ENCODE measurements at regions not wholly inside any gene's neighbourhood (a gene's known extent, or its start where the extent isn't known, plus 50 kb on each side); places are given as distances from the start of the nearest gene placed in this dataset.

DNA sequence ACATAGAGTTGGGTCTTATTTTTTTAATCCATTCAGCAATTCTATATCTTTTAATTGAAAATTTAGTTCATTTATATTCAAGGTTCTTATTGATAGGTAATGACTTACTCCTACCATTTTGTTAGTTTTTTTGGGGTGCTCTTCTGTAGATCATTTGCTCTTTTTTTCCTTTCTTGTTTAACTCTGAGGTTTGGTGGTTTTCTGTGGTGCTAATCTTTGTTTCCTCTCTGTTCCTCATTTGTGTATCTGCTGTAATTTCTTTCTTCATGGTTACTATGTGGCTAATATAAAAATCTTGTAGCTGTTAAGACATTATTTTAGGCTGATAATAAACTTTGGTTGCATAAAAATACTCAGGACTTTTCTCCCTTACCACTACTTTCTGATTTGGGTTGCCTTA is 181.6 kb upstream of the DMRTA1 start:
- no peak for DNase-seq
- in situ Hi-C loops (cut with MboI; ENCODE audit: low pct_unique_long_range_greater_than_20kb, low sequenced_read_pairs) = no loop called here

DNA sequence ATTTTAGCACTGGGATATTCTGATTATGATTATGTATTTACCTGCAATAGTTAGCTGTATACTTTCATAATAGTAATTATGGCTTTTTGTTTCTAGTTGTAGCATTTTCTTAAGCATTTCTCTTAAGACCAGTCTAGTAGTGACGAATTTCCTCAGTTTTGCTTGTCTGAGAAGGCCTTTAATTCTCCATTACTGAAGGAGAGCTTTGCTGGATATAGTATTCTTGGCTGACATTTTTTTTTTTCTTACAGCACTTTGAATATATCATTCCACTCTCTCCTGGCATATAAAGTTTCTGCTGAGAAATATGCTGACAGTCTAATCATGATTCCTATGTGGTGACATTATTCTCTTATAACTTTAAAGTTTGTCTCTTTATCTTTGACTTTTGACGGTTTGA is 181.1 kb upstream of the DMRTA1 start:
- no peak for DNase-seq
- in situ Hi-C loops (cut with MboI; ENCODE audit: low pct_unique_long_range_greater_than_20kb, low sequenced_read_pairs) = no loop called here

DNA sequence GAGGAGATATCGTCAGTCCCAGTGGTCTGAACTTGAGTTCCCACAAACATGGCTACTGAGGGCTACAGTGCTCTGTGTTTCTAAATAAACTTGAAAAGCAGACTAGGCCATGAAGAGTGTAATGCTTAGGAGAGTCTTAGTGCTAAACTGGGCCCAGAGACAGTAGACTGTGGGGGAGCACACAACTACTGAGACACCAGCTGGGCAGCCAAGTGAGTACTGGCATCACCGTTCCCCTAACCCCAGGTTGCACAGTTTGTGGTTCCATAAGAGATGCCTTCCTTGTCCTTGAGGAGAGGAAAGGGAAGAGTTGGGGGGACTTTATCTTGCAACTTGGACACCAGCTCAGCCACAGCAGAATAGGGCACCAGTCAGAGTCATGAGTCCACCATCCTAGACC is 172.1 kb upstream of the DMRTA1 start:
- no peak for DNase-seq
- in situ Hi-C loops (cut with MboI; ENCODE audit: low pct_unique_long_range_greater_than_20kb, low sequenced_read_pairs) = no loop called here

DNA sequence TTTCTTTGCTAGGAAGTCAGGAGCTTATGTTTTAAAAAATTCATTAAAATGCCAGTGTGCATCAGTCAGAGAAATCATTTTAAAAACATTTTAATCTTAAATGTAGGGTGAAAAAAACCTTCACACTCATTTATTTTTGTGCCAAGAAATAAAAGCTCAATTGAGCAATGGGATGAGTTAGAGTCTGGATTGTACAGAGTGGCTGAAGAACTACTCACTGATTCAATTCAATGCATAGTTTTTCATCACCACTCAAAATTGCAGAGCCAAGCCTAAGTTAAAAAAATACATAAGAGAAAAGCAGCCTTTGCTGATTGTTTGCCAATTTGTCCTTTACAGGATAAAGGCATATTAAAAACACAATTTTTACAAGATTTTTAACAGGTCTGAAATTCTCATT is 168.2 kb upstream of the DMRTA1 start:
- DNase-seq = no peak
- in situ Hi-C loops (cut with MboI; ENCODE audit: low pct_unique_long_range_greater_than_20kb, low sequenced_read_pairs) = no loop called here

DNA sequence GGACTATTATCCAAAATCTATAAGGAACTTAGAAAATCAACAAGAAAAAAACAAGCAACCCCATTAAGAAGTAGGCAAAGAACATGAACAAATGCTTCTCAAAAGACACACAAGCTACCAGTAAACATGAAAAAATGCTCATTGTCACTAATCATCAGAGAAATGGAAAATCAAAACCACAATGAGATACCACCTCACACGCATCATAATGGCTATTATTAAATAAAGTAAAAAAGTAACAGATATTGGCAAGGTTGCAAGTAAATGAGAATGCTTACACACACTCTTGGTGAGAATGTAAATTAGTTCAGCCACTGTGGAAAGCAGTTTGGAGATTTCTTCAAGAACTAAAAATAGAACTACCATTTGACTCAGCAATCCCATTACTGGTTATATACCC is 167.0 kb upstream of the DMRTA1 start:
- no peak for DNase-seq
- in situ Hi-C loops (cut with MboI; ENCODE audit: low pct_unique_long_range_greater_than_20kb, low sequenced_read_pairs) = no loop called here

DNA sequence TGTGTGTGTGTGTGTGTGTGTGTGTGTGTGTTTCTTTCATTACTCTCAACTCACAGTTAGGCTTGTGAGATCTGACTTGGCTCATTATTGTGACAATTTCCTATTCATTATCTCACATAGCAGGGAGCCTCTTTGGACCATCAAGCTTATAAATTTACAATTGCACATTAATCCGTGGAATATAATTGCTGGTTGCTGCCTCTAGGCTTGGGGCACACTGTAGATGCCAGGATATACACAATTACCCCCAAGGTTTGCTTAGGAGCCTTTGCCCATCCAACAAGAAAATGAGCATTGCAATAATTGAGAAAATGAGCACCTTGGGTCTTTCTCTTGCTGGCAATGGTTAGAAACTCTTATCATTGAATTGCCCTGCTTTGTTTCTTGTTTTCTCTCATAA is 161.6 kb upstream of the DMRTA1 start:
- in situ Hi-C loops (cut with MboI; ENCODE audit: low pct_unique_long_range_greater_than_20kb, low sequenced_read_pairs) = no loop called here
- no peak for DNase-seq

DNA sequence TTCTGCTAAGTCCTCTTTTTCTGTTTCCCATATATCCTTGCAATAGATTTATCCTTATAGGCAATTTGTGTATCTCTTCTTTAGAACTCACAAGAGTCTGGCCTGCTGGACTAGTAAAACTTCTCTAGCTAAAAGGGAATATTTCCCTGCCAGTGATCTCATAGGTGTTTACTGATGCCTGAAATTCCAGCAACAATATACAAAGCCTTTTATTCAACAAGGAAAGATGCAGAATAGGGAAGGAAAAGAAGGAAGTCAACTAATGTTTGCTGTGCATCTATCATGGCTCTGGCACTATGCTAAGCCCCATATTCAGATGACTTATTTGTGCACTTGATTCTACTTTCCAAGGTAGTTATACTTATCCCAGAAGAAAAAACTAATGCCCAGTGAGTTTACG is 160.0 kb upstream of the DMRTA1 start:
- DNase-seq = no peak
- in situ Hi-C loops (cut with MboI; ENCODE audit: low pct_unique_long_range_greater_than_20kb, low sequenced_read_pairs) = no loop called here

DNA sequence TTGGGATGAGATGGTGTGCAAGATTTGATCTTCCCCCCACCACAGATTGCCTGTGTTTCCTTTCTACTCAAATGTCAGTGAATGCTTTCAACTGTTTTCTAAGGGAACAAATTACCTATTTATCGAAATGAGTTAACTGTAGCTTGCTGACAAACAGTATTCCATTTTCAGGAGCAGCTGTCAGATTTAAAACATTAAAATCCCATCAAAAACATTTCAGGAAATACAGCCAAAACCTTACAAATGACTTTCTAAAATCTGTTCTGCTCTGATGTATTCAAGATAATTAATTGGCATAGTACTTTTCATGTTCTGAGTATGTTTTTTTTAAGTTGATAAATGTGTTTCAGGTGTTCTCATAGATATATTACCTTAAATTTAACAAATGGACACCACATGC is 158.0 kb upstream of the DMRTA1 start:
- in situ Hi-C loops (cut with MboI; ENCODE audit: low pct_unique_long_range_greater_than_20kb, low sequenced_read_pairs) = no loop called here
- no peak for DNase-seq

DNA sequence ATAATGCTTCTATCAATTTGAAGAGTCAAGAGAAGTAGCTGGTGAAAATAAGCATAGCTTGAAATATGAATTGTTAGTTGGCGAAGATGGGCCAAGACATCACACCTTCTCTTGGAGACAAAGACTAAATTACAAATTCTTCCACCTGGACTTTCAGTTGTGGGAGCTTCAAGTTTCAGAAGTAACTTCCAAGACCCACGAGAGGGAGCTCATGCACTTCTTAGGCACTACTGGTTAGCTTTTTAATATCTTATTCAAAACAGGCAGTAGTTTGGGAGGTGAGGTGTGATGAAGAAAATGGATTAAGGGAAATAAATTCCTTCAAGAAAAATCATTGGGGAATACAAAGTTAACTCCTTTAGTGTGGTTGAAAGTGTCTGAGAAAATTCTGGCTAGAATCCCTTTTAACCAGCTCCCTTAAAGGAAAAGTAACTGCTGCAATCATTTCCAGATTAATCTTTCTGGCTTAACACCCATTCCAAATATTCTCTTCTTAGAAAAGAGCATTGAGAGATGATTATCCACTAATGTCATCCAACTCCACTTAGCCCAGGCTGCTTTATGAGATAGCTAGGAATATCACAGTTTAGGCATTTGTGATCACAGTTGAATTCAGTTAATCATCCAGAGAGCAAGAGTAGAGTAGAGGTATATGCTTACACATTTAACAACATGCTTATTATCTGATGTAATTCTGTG is 139.5 kb upstream of the DMRTA1 start:
- in situ Hi-C loops (cut with MboI; ENCODE audit: low pct_unique_long_range_greater_than_20kb, low sequenced_read_pairs) = loop anchor here (10.0 kb wide), 1 partner anchor 138 kb away; the partner anchor contains the start of gene DMRTA1
- DNase-seq = peak; percentile 54

DNA sequence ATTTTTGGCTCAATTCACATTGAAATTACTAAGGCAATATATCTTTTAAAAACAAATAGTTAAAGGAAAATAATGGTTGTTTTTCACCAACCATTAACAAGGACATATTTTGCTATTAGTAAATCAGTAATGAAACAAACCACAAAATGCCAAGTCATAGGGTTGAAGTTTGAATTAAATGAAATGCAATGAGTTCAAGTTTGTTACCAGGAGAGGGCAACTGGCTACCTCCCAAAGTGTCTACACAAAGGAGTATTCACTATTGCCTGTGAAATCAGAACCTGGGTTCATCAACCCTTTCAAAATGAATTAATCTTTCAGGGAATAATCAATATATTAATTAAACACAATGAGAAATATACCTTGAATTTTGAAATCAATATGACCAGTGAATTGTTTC is 138.4 kb upstream of the DMRTA1 start:
- in situ Hi-C loops (cut with MboI; ENCODE audit: low pct_unique_long_range_greater_than_20kb, low sequenced_read_pairs) = loop anchor here (10.0 kb wide), 1 partner anchor 137 kb away; the partner anchor contains the start of gene DMRTA1
- peak; percentile 24 for DNase-seq

DNA sequence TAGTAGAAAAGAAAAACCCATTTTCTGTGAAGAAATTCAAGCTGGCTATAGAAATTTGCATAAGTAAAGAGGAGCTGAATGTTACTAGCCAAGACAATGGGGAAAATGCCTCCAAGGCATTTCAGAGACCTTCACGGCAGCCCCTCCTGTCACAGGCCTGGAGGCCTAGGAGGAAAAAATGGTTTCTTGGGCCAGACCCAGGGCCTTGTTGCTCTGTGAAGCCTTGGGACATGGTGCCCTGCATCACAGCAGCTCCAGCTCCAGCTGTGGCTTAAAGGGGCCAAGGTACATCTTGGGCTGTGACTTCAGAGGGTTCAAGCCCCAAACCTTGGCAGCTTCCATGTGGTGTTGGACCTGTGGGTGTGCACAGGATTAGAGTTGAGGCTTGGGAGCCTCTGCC is 130.0 kb upstream of the DMRTA1 start:
- no peak for DNase-seq
- in situ Hi-C loops (cut with MboI; ENCODE audit: low pct_unique_long_range_greater_than_20kb, low sequenced_read_pairs) = no loop called here

DNA sequence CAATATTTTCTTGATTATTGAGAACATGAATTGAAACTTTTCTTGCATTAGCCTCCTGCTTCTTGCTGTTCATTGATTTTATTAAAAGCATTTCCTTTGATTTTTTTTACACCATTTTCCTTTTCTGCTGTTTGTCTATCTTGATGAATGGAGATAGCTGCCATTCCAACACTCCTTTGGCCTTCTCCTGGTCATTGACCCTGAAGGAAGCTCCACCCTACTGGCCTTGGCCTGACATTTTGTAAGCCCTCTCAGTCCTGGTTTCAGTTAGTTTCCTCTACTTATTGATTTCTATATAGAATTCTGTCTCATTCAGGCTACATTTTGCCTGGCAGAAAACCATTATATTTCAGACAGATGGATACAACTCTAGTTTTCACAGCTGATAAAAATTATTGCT is 115.1 kb upstream of the DMRTA1 start:
- DNase-seq = no peak
- in situ Hi-C loops (cut with MboI; ENCODE audit: low pct_unique_long_range_greater_than_20kb, low sequenced_read_pairs) = no loop called here

DNA sequence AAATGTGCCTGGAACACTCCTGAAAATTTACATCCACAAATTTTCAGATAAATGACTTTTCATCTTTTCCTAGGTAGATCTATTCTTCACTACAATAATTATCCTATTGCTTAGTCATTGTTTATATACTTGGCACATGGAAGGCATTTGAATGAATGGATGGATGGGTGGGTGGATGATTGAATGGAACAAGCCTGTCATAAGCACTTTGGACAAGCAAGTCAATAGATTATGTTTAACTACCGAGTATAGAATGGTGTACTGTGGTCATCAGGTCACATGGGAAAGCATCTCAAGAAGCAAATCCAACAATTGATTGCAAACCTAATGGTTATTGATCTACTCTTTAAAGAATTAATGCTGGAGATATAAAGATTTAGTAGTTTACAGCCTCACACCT is 114.4 kb upstream of the DMRTA1 start:
- in situ Hi-C loops (cut with MboI; ENCODE audit: low pct_unique_long_range_greater_than_20kb, low sequenced_read_pairs) = no loop called here
- no peak for DNase-seq

DNA sequence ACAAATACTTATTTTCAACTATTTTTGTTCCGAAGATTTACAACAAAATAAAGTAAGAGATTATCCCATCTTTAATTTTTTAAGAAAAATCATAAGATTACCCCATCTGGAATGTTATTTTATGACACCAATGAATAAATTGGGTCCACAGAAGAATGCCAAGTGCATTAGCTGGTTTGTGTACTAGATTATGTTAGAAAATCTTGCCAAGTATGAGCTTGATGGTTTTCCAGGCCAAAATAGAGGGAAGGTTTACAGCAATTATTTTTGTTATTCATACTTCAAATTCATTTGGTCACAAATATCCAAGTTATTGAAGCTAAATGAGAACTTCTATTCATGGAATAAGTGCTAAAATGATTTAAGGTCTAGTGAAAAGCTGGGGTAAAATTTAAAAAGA is 109.4 kb upstream of the DMRTA1 start:
- in situ Hi-C loops (cut with MboI; ENCODE audit: low pct_unique_long_range_greater_than_20kb, low sequenced_read_pairs) = no loop called here
- no peak for DNase-seq

DNA sequence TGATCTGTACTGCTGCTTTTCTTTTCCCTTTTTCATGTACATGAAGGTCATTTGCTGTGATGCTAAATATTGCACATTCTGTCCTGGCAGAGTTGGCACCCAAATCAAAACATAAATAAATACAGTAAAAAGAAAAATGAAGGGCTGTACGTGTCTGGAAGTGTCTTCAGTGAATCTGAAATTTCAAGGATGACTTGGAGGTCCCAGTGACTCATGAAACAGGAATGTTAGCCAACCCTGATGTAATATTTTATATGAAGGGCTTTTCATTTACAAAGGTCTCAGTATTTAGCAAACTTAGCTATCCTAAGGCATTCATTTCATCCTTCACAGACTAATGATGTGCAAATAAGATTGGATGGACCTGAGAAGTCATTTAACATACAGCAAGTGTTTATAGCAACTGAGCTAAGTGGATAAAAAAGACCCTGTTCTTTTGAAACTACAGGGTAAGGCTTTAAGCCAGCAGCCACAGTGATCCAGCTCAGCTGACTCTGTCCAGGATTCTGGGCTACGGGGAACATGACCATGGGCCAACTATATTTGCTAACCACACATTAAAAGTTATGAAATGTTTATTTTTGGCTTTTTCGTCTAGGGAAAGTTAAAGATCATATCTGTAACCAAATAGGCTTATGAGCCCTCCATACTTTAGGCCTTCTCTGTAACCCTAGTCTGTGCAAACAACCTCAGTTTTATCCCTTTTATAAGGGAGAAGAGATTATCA is 104.0 kb upstream of the DMRTA1 start:
- DNase-seq = no peak
- in situ Hi-C loops (cut with MboI; ENCODE audit: low pct_unique_long_range_greater_than_20kb, low sequenced_read_pairs) = no loop called here

DNA sequence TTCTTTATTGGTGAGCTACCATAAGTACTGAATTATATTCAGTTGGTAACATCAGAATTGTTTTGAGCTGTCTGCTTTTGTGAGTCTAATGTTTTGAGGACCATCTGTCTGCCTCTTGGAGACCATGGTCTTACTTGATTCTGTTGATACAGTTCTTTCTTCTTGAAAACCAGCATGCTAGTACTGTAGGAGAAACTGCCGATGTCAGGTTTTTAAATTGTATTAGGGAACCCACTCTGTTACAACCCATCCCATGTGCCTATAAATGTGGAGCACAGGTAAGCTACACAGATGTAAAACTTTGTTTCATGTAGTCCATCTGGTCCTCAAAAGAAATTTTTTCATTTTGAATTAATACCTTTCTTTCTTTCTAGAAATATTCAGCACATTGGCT is 103.4 kb upstream of the DMRTA1 start:
- DNase-seq = no peak
- in situ Hi-C loops (cut with MboI; ENCODE audit: low pct_unique_long_range_greater_than_20kb, low sequenced_read_pairs) = no loop called here

DNA sequence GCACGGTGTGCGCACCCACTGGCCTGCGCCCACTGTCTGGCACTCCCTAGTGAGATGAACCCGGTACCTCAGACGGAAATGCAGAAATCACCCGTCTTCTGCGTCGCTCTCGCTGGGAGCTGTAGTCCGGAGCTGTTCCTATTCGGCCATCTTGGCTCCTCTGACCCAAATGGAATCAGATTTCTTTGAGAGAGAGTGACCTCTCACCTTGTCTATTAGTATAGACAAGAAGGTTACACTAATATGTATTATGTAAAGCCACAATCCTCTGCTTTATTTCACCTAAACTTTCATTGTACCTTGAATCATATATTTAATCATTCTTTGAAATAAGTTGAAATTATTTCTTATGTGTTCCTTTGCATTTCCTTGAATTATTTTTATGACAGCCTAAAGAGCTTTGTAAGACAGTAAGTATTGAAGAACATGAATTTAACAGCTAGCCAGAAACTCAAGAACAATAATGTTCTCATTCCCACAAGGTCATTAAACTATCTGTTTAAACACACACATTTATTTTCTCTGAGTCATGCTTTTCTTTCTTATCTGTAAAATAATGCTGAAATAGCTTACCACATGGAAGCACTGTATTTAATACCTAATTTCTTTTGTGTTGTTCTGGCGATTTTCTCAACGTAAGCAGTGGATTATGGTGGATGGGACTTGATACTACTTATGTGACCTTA is 91.8 kb upstream of the DMRTA1 start:
- in situ Hi-C loops (cut with MboI; ENCODE audit: low pct_unique_long_range_greater_than_20kb, low sequenced_read_pairs) = no loop called here
- no peak for DNase-seq

DNA sequence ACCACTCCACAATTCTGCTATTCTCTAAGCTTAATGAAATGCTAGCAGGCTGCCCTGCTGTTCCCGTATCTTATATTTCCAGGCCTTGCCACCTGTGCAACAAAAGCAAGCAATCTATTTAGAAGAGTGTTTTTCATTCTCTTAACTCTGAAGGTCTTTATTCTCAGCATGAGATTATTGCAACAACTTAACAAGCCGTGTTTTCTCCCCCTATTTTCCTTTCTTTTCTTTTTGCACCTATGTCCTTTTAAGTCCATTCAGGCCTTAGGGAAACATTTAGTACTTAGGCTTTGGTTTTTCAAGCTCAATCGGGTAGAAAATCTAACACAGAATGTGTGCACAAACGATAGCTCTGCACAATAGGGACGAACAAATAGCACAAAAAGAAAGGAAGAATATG is 89.6 kb upstream of the DMRTA1 start:
- in situ Hi-C loops (cut with MboI; ENCODE audit: low pct_unique_long_range_greater_than_20kb, low sequenced_read_pairs) = no loop called here
- DNase-seq = no peak

DNA sequence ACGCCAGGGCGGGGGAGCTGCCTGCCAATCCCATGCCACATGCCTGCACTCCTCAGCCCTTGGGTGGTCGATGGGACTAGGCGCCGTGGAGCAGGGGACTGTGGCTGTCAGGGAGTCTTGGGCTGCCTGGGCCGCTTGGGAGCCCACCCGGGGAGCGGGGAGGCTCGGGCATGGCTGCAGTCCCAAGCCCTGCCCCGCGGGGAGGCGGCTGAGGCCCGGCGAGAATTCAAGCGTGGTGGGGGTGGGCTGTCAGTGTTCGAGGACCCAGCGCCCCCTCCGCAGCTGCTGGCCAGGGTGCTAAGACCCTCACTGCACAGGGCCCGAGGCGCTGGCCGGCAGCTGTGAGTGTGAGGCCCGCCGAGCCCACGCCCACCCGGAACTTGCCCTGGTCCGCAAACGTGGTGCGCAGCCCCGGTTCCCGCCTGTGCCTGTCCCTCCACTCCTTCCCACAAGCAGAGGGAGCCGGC is 83.2 kb upstream of the DMRTA1 start:
- in situ Hi-C loops (cut with MboI; ENCODE audit: low pct_unique_long_range_greater_than_20kb, low sequenced_read_pairs) = no loop called here
- no peak for DNase-seq

DNA sequence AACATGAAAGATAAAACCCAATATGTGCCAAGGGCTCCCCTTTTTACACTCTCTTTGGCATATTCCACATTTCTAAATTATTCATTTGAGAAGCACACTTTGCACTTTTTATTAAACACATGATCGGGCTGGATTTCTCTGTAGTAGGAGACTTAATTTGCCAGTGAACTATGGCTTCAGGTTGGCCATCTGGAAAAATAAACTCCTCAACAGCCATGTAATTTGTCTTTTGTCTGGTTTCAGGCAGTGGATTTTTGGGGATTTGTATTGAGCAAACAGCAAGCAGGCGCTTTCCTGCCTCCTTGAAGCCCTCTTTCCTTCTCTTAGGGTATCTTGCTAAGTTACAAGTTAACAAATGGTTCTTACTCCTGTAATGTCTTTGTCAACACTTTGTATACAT is 73.0 kb upstream of the DMRTA1 start:
- in situ Hi-C loops (cut with MboI; ENCODE audit: low pct_unique_long_range_greater_than_20kb, low sequenced_read_pairs) = no loop called here
- DNase-seq = no peak

Measured in KBM-7 (cell line).